ENCODE measurements at regions not wholly inside any gene's neighbourhood (a gene's known extent, or its start where the extent isn't known, plus 50 kb on each side); places are given as distances from the start of the nearest gene placed in this dataset.

DNA sequence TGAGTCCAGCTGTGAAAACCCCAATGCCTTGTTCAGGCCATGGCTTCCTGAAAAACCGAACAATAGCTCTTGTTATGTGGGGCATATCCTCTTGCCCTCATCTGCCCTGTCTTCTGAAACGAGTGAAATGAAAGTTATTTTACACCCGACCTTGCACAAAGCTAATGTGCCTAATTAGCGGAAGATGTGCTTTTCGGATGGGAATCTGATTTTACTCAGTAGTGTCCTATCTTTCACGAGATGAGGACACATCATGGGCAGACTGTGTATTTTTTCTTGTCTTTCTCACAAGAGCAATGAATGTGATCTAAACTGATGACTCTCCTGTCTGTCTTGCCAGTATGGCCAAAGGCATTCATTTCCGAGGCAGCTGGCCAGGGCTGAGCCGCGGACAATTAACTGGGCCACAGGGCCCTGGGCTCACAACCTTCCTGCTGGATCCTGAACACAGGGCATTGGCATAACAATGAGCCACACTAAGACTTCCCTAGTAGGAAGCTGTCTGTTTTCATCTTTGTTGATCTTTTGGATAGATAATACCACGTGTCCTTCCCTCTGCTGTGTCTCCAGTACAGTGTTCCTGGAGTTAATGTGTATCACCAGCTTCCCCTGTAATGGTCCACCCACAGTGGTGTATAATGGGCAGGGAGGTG lies 86.0 kb upstream of the HIF1A start:
- peak overlapping the region; percentile 16 for H3K9ac ChIP-seq (ENCODE audit: low read length)

GRCh38 chr14:61609884-61610283 lies 85.4 kb upstream of the HIF1A start:
- Histone ChIP-seq H3K9me3 (ENCODE audit: insufficient read depth, low read depth, low read length) (no peaks in the 10 kb centered on the region), H3K4me3 (ENCODE audit: insufficient read depth, low read depth, low read length) (no peak overlapping the region), H3K4me2 (ENCODE audit: low read length) (peak overlapping the region; percentile 52), H3K27ac (ENCODE audit: low read depth, low read length) (no peak overlapping the region), H3K79me2 (ENCODE audit: insufficient read depth, low read length) (no peaks in the 10 kb centered on the region), H4K20me1 (ENCODE audit: insufficient read depth, low read length) (no peaks in the 10 kb centered on the region), H3K9ac (ENCODE audit: low read length) (no peak overlapping the region), H3K36me3 (ENCODE audit: insufficient read depth, low read length) (no peaks in the 10 kb centered on the region), H2AFZ (ENCODE audit: low read depth, low read length) (no peak overlapping the region), H3K4me1 (ENCODE audit: insufficient read depth, low read length) (peaks cover 18% of the 10 kb centered on the region), H3K27me3 (ENCODE audit: insufficient read depth, low read length) (no peaks in the 10 kb centered on the region)
- H3K4me1 Mint-ChIP-seq (ENCODE audit: low read depth, unreplicated experiment): peaks cover 40% of the 10 kb centered on the region
- no peak overlapping the region for H3K4me3 Mint-ChIP-seq (ENCODE audit: unreplicated experiment)
- peak; percentile 45 for DNase-seq (ENCODE audit: low read depth)
- FAIRE-seq: no peak
- H3K27me3 Mint-ChIP-seq (ENCODE audit: low read depth, unreplicated experiment): no peaks in the 10 kb centered on the region
- H3K27ac Mint-ChIP-seq (ENCODE audit: unreplicated experiment): peak overlapping the region; percentile 91
- peaks cover 2% of the 10 kb centered on the region for H3K36me3 Mint-ChIP-seq (ENCODE audit: low read depth, unreplicated experiment)
- H3K9me3 Mint-ChIP-seq (ENCODE audit: unreplicated experiment): peaks cover 1% of the 10 kb centered on the region
- TF ChIP-seq CTCF (IDR thresholded peaks at IDR 0.05; ENCODE audit: insufficient read depth, low read depth, low read length) (no peak), EZH2 (IDR thresholded peaks at IDR 0.05; ENCODE audit: insufficient read depth, low read length) (no peak)

More for the DNA sequence above, 86.0 kb upstream of the HIF1A start:
- Histone ChIP-seq H3K36me3 (ENCODE audit: insufficient read depth, low read length) (no peaks in the 10 kb centered on the region), H3K79me2 (ENCODE audit: insufficient read depth, low read length) (no peaks in the 10 kb centered on the region), H3K9me3 (ENCODE audit: insufficient read depth, low read depth, low read length) (no peaks in the 10 kb centered on the region), H3K27ac (ENCODE audit: low read depth, low read length) (peak overlapping the region; percentile 14), H3K27me3 (ENCODE audit: insufficient read depth, low read length) (no peaks in the 10 kb centered on the region), H2AFZ (ENCODE audit: low read depth, low read length) (no peak overlapping the region), H3K4me2 (ENCODE audit: low read length) (peak overlapping the region; percentile 52), H4K20me1 (ENCODE audit: insufficient read depth, low read length) (no peaks in the 10 kb centered on the region), H3K4me3 (ENCODE audit: insufficient read depth, low read depth, low read length) (no peak overlapping the region), H3K4me1 (ENCODE audit: insufficient read depth, low read length) (peaks cover 18% of the 10 kb centered on the region)
- Mint-ChIP-seq H3K27ac (ENCODE audit: unreplicated experiment) (peak overlapping the region; percentile 91), H3K4me3 (ENCODE audit: unreplicated experiment) (no peak overlapping the region), H3K9me3 (ENCODE audit: unreplicated experiment) (peaks cover 3% of the 10 kb centered on the region), H3K27me3 (ENCODE audit: low read depth, unreplicated experiment) (no peaks in the 10 kb centered on the region), H3K36me3 (ENCODE audit: low read depth, unreplicated experiment) (peaks cover 2% of the 10 kb centered on the region), H3K4me1 (ENCODE audit: low read depth, unreplicated experiment) (peaks cover 40% of the 10 kb centered on the region)
- TF ChIP-seq CTCF (IDR thresholded peaks at IDR 0.05; ENCODE audit: insufficient read depth, low read depth, low read length) (no peak), EZH2 (IDR thresholded peaks at IDR 0.05; ENCODE audit: insufficient read depth, low read length) (no peak)
- FAIRE-seq (no peak), DNase-seq (ENCODE audit: low read depth) (peak; percentile 75)

DNA sequence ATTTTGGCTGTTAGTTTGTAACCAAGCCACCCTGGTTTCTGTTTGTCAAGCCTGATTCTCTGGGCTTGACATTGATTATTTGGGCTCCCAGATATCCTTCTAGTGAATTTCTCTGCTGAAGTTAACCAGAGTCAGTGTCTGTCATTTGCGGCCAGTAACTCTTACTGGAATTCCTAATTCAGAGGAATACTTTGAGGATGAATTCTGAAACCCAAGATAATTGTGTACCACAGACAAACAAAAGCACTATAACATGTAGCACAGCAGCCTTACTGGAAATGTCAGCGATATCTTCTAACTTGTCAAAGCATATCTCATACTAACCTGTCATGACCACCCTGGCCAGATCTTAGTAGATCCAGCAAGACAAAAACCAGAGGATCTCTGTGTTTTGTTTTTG lies 84.4 kb upstream of the HIF1A start:
- H3K4me3 Mint-ChIP-seq (ENCODE audit: unreplicated experiment): no peak overlapping the region
- no peaks in the 10 kb centered on the region for H3K27me3 Mint-ChIP-seq (ENCODE audit: low read depth, unreplicated experiment)
- Histone ChIP-seq H3K27ac (ENCODE audit: low read depth, low read length) (no peak overlapping the region), H3K27me3 (ENCODE audit: insufficient read depth, low read length) (no peaks in the 10 kb centered on the region), H3K9ac (ENCODE audit: low read length) (no peak overlapping the region), H3K9me3 (ENCODE audit: insufficient read depth, low read depth, low read length) (no peaks in the 10 kb centered on the region), H4K20me1 (ENCODE audit: insufficient read depth, low read length) (no peaks in the 10 kb centered on the region), H3K4me1 (ENCODE audit: insufficient read depth, low read length) (peaks cover 23% of the 10 kb centered on the region), H3K4me2 (ENCODE audit: low read length) (no peak overlapping the region), H3K79me2 (ENCODE audit: insufficient read depth, low read length) (no peaks in the 10 kb centered on the region), H3K36me3 (ENCODE audit: insufficient read depth, low read length) (no peaks in the 10 kb centered on the region), H2AFZ (ENCODE audit: low read depth, low read length) (no peak overlapping the region), H3K4me3 (ENCODE audit: insufficient read depth, low read depth, low read length) (no peak overlapping the region)
- TF ChIP-seq EZH2 (IDR thresholded peaks at IDR 0.05; ENCODE audit: insufficient read depth, low read length) (no peak), CTCF (IDR thresholded peaks at IDR 0.05; ENCODE audit: insufficient read depth, low read depth, low read length) (no peak)
- DNase-seq (ENCODE audit: low read depth) (no peak), FAIRE-seq (no peak)
- peaks cover 44% of the 10 kb centered on the region for H3K4me1 Mint-ChIP-seq (ENCODE audit: low read depth, unreplicated experiment)
- no peaks in the 10 kb centered on the region for H3K9me3 Mint-ChIP-seq (ENCODE audit: unreplicated experiment)
- H3K36me3 Mint-ChIP-seq (ENCODE audit: low read depth, unreplicated experiment): no peaks in the 10 kb centered on the region
- peak overlapping the region; percentile 42 for H3K27ac Mint-ChIP-seq (ENCODE audit: unreplicated experiment)

Data from astrocyte (in vitro differentiated cells and primary cell).